ENCODE measurements at regions not wholly inside any gene's neighbourhood (a gene's known extent, or its start where the extent isn't known, plus 50 kb on each side); places are given as distances from the start of the nearest gene placed in this dataset.

- no peak for DNase-seq
These were observed 126.6 kb upstream of the RAB11FIP2 start for GRCh38 chr10:118173296-118173695.

- DNase-seq: no peak
These were observed 125.1 kb upstream of the RAB11FIP2 start for GRCh38 chr10:118171861-118172260.

GRCh38 chr10:118167056-118167700 is 120.4 kb upstream of the RAB11FIP2 start:
- DNase-seq: no peak

GRCh38 chr10:118163217-118163616 is 116.5 kb upstream of the RAB11FIP2 start:
- no peak for DNase-seq

GRCh38 chr10:118161461-118162246 is 114.9 kb upstream of the RAB11FIP2 start:
- DNase-seq: no peak

GRCh38 chr10:118153287-118153686 is 106.5 kb upstream of the RAB11FIP2 start:
- DNase-seq: no peak

GRCh38 chr10:118151461-118151860 is 104.7 kb upstream of the RAB11FIP2 start:
- DNase-seq: no peak

- no peak for DNase-seq
These were observed 101.5 kb upstream of the RAB11FIP2 start for GRCh38 chr10:118148247-118148646.

- no peak for DNase-seq
These were observed 98.5 kb upstream of the RAB11FIP2 start for GRCh38 chr10:118145256-118145655.

GRCh38 chr10:118141471-118141870 is 94.7 kb upstream of the RAB11FIP2 start:
- DNase-seq: no peak

- no peak for DNase-seq
These were observed 92.6 kb upstream of the RAB11FIP2 start for GRCh38 chr10:118139321-118139720.

- no peak for DNase-seq
These were observed 81.9 kb upstream of the RAB11FIP2 start for GRCh38 chr10:118128675-118129074.

- DNase-seq: no peak
These were observed 72.0 kb upstream of the RAB11FIP2 start for GRCh38 chr10:118118716-118119115.

GRCh38 chr10:118116715-118117449 is 70.1 kb upstream of the RAB11FIP2 start:
- no peak for DNase-seq

GRCh38 chr10:118116362-118116714 is 69.6 kb upstream of the RAB11FIP2 start:
- DNase-seq: no peak

GRCh38 chr10:118115701-118116100 is 69.0 kb upstream of the RAB11FIP2 start:
- no peak for DNase-seq

- no peak for DNase-seq
These were observed 68.3 kb upstream of the RAB11FIP2 start for GRCh38 chr10:118114992-118115391.

GRCh38 chr10:118112543-118113125 is 65.9 kb upstream of the RAB11FIP2 start:
- DNase-seq: no peak

GRCh38 chr10:118110750-118111149 is 64.0 kb upstream of the RAB11FIP2 start:
- DNase-seq: no peak

- no peak for DNase-seq
These were observed 61.7 kb upstream of the RAB11FIP2 start for GRCh38 chr10:118108194-118109026.

- DNase-seq: no peak
These were observed 60.8 kb upstream of the RAB11FIP2 start for GRCh38 chr10:118107541-118107940.

- DNase-seq: no peak
These were observed 60.3 kb upstream of the RAB11FIP2 start for GRCh38 chr10:118107040-118107439.
